ENCODE measurements at regions not wholly inside any gene's neighbourhood (a gene's known extent, or its start where the extent isn't known, plus 50 kb on each side); places are given as distances from the start of the nearest gene placed in this dataset.

DNA sequence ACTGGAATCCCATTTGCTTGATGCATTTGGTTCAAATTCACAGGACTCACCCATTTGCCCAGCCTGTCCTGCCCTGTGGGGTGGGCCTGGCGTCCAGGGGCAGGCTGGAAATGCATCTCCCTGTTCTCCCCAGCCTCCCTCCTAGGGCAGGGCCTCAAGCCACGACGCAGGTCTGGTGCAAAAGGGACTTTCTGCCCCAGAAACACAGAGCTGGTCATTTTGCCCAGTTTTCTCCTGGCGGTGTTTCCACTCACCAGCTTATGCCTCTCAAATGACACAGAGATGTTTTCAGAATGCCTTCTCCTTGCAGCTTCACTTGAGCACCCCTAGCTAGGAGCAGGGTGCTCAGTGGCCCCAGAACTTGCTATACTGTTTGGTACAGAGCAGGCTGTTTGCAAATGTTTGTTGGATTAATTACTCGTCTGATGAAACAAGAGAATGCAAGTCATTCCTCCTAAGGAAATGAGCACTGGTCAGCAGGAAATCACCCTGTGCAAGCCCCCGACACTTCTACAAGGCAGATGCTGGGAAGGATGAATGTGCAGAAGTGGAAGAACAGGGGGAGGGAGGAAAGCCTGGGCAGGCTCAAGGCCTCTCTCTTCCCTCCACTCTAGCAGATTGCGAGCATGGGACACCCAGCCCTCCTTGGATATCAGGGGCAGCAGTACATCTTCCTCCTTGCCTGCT, 164.3 kb upstream of the APCDD1 start:
- TF ChIP-seq ZNF274 (IDR thresholded peaks at IDR 0.05; ENCODE audit: low read depth, low read length) (no peak), SUZ12 (IDR thresholded peaks at IDR 0.05; ENCODE audit: extremely low read depth, insufficient read depth, insufficient read length) (no peak), YY1 (IDR thresholded peaks at IDR 0.05; ENCODE audit: insufficient read depth, insufficient read length) (no peak)
